K562 (cell line): ENCODE measurements at regions not wholly inside any gene's neighbourhood (a gene's known extent, or its start where the extent isn't known, plus 50 kb on each side); places are given as distances from the start of the nearest gene placed in this dataset.

ENCODE experiments used
- ATAC-seq: fragments of 200-7000 bp; cut with Tn5 transposase; 3 replicates; pipeline ENCODE4 v1.9.1; 2020; ENCODE audit warnings: moderate library complexity
- BruUV-seq: library from RNA; stranded (reverse); fragments of 400-500 nt; replicated peaks from 2 replicates; lab custom pipeline; 2021; lab: Mats Ljungman, UMichigan
- CTCF ChIA-PET: fragments of 300-600 bp; formaldehyde crosslinking; extraction: SDS; loops from one replicate; lab custom pipeline; 2021; ENCODE audit warnings: low intra/inter-chr PET ratio; lab: Yijun Ruan, JAX
- POLR2A ChIA-PET: fragments of 300-600, 350-650 bp; sonication (Branson Sonifier 250); formaldehyde crosslinking; extraction: SDS; loops from one replicate; lab custom pipeline; 2021; ENCODE audit warnings: antibody characterized with exemption, inconsistent platforms; lab: Yijun Ruan, JAX
- DNase-seq, 4 experiments: peaks; one replicate each; pipeline versions ENCODE4 v3.0.0 to v3.0.0-alpha.2; 2011 to 2018; ENCODE audit warnings: low spot score in 3 of 4, mixed read lengths in 3 of 4; ENCODE audit errors: extremely low read depth in 1 of 4
- FAIRE-seq: peaks from 2 replicates; lab custom pipeline; 2011; peaks lifted over from hg19 to GRCh38; lab: Jason Lieb, UNC
- H2AFZ ChIP-seq: 2 replicates; pipeline ENCODE4 v1.6.0; 2011; ENCODE audit warnings: low read depth, low read length, control low read depth, inconsistent platforms
- H3K27ac ChIP-seq: fragments of 200-600 bp; 3 replicates; pipeline ENCODE4 v1.8.0; 2011; ENCODE audit warnings: low read depth, mild to moderate bottlenecking, control low read depth, inconsistent platforms, low read length, moderate library complexity, mixed read lengths; ENCODE audit errors: extremely low read depth
- H3K27me3 ChIP-seq, 2 experiments: fragments of 300-600 bp in 1 of 2; 2 replicates in 1 of 2; 3 replicates in 1 of 2; pipeline versions ENCODE4 v1.6.0 to v1.8.0; 2011; ENCODE audit warnings: inconsistent platforms in 2 of 2, low read length in 2 of 2, mild to moderate bottlenecking in 1 of 2, mixed read lengths in 1 of 2, moderate library complexity in 1 of 2; ENCODE audit not compliant: control insufficient read depth in 2 of 2, insufficient read depth in 2 of 2
- H3K36me3 ChIP-seq: fragments of 300-600 bp; 3 replicates; pipeline ENCODE4 v1.8.0; 2011; ENCODE audit warnings: mild to moderate bottlenecking, low read length, inconsistent platforms; ENCODE audit not compliant: control insufficient read depth, insufficient read depth
- H3K4me1 ChIP-seq, 2 experiments: fragments of 200-600 bp in 1 of 2; replicated peaks in 1 of 2; 2 replicates in 1 of 2; 3 replicates in 1 of 2; pipeline versions ENCODE4 v1.5.1 to v1.8.0; 2011; ENCODE audit warnings: inconsistent platforms in 2 of 2, low read length in 2 of 2, mild to moderate bottlenecking in 1 of 2, mixed read lengths in 1 of 2, moderate library complexity in 1 of 2; ENCODE audit not compliant: control insufficient read depth in 2 of 2, insufficient read depth in 2 of 2
- H3K4me2 ChIP-seq: 2 replicates; pipeline ENCODE4 v1.6.1; 2011; ENCODE audit warnings: low read length, control low read depth, inconsistent platforms, mixed read lengths; ENCODE audit not compliant: insufficient read depth
- H3K4me3 ChIP-seq: fragments of 200-600 bp; sonication (generic), shearing (Covaris generic); 2 replicates; pipeline ENCODE4 v1.5.1; 2016; ENCODE audit warnings: control low read depth, inconsistent platforms
- H3K79me2 ChIP-seq: fragments of 200-600 bp; 3 replicates; pipeline ENCODE4 v1.8.0; 2011; ENCODE audit warnings: low read length, inconsistent platforms; ENCODE audit not compliant: control insufficient read depth, insufficient read depth
- H3K9ac ChIP-seq, 2 experiments: 2 replicates each; pipeline versions ENCODE4 v1.6.0 to v1.6.1; 2011; ENCODE audit warnings: low read depth in 2 of 2, low read length in 2 of 2, control low read depth in 1 of 2, inconsistent platforms in 1 of 2, mild to moderate bottlenecking in 1 of 2, mixed read lengths in 1 of 2; ENCODE audit not compliant: insufficient read depth in 1 of 2
- H3K9me1 ChIP-seq: one replicate; pipeline ENCODE4 v1.6.0; 2011; ENCODE audit warnings: inconsistent platforms, mild to moderate bottlenecking, low read length, moderate library complexity; ENCODE audit not compliant: control insufficient read depth, insufficient read depth
- H3K9me3 ChIP-seq: replicated peaks from 2 replicates; pipeline ENCODE4 v1.5.1; 2011; ENCODE audit warnings: low read depth, low read length, inconsistent platforms; ENCODE audit not compliant: control insufficient read depth, insufficient read depth
- H4K20me1 ChIP-seq: replicated peaks from 2 replicates; pipeline ENCODE4 v1.6.1; 2011; ENCODE audit warnings: low read length, inconsistent platforms, mixed read lengths; ENCODE audit not compliant: control insufficient read depth, insufficient read depth
- GTF2B ChIP-seq: IDR thresholded peaks from 2 replicates; pipeline ENCODE4 v1.6.1; 2011; ENCODE audit not compliant: insufficient read length; ENCODE audit errors: extremely low read depth
- HMGN3 ChIP-seq: IDR thresholded peaks from 2 replicates; pipeline ENCODE4 v1.6.1; 2011; ENCODE audit warnings: borderline replicate concordance, low read depth, mild to moderate bottlenecking, mixed read lengths, low read length; ENCODE audit not compliant: insufficient read length; ENCODE audit errors: extremely low read depth
- NCOA6 ChIP-seq: fragments of 450-650 bp; IDR thresholded peaks from 2 replicates; pipeline ENCODE4 v1.6.1; 2017; ENCODE audit warnings: mild to moderate bottlenecking
- OTX1 ChIP-seq: fragments of 450-650 bp; formaldehyde crosslinking; IDR thresholded peaks from 2 replicates; pipeline ENCODE4 v1.4.0; 2022; ENCODE audit warnings: mild to moderate bottlenecking
- SMAD1 ChIP-seq: fragments of 150-350 bp; IDR thresholded peaks from 2 replicates; pipeline ENCODE4 v1.6.1; 2014; ENCODE audit warnings: low read length, low read depth; ENCODE audit not compliant: partially characterized antibody
- TCF7L2 ChIP-seq: fragments of 150-350 bp; IDR thresholded peaks from 2 replicates; pipeline ENCODE4 v1.6.1; 2016; ENCODE audit warnings: low read depth, mild to moderate bottlenecking, low read length, moderate library complexity
- WGBS: fragments of 100-300 bp; shearing (Covaris generic); methylation state at CpG from one replicate; pipeline ENCODE4 v1.1.6; 2016; ENCODE audit warnings: low coverage, mixed read lengths; ENCODE audit not compliant: insufficient coverage; ENCODE audit errors: missing lambda C conversion rate; 5-methylcytosine and 5-hydroxymethylcytosine counted together
- in situ Hi-C: fragments of 300-500 bp; cut with MboI; formaldehyde crosslinking; loops from 4 replicates; pipeline ENCODE4 v1.15.0; 2018; ENCODE audit warnings: inconsistent platforms, mixed read lengths
- intact Hi-C: fragments of 100-400 bp; cut with micrococcal nuclease; formaldehyde crosslinking; loops from 2 replicates; pipeline ENCODE4 v1.14.2; 2022
- TF ChIP-seq, protein P1 (sequence below): fragments of 250-450 bp; sonication (Bioruptor Pico); IDR thresholded peaks from 2 replicates; pipeline ENCODE4 v1.5.1; 2021; ENCODE audit warnings: mild to moderate bottlenecking
- TF ChIP-seq, protein P2 (sequence below): fragments of 250-450 bp; sonication (Bioruptor Pico); IDR thresholded peaks from 2 replicates; pipeline ENCODE4 v1.4.0; 2020

DNA sequence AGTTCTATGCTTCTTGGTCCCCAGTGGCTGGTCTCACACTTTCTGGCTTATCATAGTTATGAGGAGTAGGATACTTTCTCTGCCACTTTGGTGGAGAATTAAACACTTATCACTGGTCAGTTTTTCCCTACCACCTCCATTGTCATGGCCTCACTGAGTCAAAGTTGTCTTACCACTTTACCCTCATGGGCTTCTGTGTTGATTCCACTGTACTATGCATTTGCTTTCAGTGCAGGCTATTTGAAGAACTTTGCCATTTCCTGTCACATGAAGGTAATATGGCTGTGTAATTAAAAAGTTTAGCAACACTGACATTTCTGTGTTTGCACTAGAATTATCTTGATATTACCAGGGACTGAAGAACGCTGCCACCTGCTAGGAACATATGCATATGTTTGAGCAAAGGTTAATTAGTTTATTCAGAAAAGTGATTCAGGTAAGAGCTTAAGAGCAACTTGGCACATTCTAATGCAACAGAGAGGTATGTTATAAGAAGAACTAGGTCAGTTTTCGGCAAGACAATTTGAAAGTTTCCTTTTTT is 377.3 kb downstream of the PDCD6IP start:
- Histone ChIP-seq H3K79me2 (no peaks in the 10 kb centered on the region), H3K27ac (no peak overlapping the region), H3K9me1 (no peaks in the 10 kb centered on the region), H3K4me3 (no peak overlapping the region), H4K20me1 (no peaks in the 10 kb centered on the region), H2AFZ (no peak overlapping the region), H3K36me3 (no peaks in the 10 kb centered on the region), H3K9ac (no peak overlapping the region), H3K9me3 (no peaks in the 10 kb centered on the region), H3K27me3 (no peaks in the 10 kb centered on the region), H3K4me1 (no peaks in the 10 kb centered on the region), H3K4me2 (no peak overlapping the region)
- ChIA-PET POLR2A (no interaction called here), CTCF (no interaction called here)
- no peak for DNase-seq
- ATAC-seq = no peak
- TF ChIP-seq NCOA6 = no peak
- no peak for TF ChIP-seq TCF7L2
- FAIRE-seq = no peak
- in situ Hi-C loops (no loop called here), intact Hi-C loops (no loop called here)
- BruUV-seq = no TSS peak
- WGBS = 0% methylated on average over 2 of the region's 2 CpGs

DNA sequence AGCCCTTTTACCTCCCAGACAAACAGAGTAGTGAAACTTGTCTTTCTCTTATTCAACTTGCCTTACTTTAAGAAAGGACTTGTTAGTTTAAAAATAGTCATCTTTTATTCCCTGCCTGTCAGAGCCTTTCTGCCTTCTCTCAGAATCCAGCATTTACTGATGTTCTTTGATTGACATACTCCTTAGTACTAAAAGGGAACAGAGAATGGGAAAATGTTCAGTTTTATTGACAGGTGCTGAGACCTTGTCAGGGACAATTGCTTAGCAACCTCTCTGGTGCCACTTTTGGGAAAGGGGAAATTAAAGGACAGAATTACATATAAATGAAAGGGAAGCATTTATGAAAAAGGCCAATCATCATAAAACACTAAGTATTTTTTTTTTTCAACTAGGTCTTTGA is 378.3 kb downstream of the PDCD6IP start:
- H3K79me2 ChIP-seq = no peaks in the 10 kb centered on the region
- no peaks in the 10 kb centered on the region for H3K9me1 ChIP-seq
- no peaks in the 10 kb centered on the region for H3K36me3 ChIP-seq
- no peak for DNase-seq
- no peaks in the 10 kb centered on the region for H4K20me1 ChIP-seq
- H3K9ac ChIP-seq = no peak overlapping the region
- H3K27me3 ChIP-seq = no peaks in the 10 kb centered on the region
- no peak overlapping the region for H3K27ac ChIP-seq
- ChIA-PET POLR2A (no interaction called here), CTCF (no interaction called here)
- BruUV-seq = no TSS peak
- H3K4me3 ChIP-seq = no peak overlapping the region
- H3K4me2 ChIP-seq = no peak overlapping the region
- no peak overlapping the region for H2AFZ ChIP-seq
- in situ Hi-C loops (no loop called here), intact Hi-C loops (no loop called here)
- no peak for FAIRE-seq
- no peak for ATAC-seq
- no peaks in the 10 kb centered on the region for H3K4me1 ChIP-seq
- H3K9me3 ChIP-seq = no peaks in the 10 kb centered on the region
- TF ChIP-seq, protein P1, sequence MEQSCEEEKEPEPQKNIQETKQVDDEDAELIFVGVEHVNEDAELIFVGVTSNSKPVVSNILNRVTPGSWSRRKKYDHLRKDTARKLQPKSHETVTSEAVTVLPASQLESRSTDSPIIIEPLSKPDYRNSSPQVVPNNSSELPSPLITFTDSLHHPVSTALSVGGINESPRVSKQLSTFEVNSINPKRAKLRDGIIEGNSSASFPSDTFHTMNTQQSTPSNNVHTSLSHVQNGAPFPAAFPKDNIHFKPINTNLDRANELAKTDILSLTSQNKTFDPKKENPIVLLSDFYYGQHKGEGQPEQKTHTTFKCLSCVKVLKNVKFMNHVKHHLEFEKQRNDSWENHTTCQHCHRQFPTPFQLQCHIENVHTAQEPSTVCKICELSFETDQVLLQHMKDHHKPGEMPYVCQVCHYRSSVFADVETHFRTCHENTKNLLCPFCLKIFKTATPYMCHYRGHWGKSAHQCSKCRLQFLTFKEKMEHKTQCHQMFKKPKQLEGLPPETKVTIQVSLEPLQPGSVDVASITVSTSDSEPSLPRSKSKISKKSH (CRISPR knock-in tag) = no peak
- TF ChIP-seq HMGN3 (no peak), OTX1 (CRISPR knock-in tag) (no peak), GTF2B (no peak), SMAD1 (no peak)
- TF ChIP-seq, protein P2, sequence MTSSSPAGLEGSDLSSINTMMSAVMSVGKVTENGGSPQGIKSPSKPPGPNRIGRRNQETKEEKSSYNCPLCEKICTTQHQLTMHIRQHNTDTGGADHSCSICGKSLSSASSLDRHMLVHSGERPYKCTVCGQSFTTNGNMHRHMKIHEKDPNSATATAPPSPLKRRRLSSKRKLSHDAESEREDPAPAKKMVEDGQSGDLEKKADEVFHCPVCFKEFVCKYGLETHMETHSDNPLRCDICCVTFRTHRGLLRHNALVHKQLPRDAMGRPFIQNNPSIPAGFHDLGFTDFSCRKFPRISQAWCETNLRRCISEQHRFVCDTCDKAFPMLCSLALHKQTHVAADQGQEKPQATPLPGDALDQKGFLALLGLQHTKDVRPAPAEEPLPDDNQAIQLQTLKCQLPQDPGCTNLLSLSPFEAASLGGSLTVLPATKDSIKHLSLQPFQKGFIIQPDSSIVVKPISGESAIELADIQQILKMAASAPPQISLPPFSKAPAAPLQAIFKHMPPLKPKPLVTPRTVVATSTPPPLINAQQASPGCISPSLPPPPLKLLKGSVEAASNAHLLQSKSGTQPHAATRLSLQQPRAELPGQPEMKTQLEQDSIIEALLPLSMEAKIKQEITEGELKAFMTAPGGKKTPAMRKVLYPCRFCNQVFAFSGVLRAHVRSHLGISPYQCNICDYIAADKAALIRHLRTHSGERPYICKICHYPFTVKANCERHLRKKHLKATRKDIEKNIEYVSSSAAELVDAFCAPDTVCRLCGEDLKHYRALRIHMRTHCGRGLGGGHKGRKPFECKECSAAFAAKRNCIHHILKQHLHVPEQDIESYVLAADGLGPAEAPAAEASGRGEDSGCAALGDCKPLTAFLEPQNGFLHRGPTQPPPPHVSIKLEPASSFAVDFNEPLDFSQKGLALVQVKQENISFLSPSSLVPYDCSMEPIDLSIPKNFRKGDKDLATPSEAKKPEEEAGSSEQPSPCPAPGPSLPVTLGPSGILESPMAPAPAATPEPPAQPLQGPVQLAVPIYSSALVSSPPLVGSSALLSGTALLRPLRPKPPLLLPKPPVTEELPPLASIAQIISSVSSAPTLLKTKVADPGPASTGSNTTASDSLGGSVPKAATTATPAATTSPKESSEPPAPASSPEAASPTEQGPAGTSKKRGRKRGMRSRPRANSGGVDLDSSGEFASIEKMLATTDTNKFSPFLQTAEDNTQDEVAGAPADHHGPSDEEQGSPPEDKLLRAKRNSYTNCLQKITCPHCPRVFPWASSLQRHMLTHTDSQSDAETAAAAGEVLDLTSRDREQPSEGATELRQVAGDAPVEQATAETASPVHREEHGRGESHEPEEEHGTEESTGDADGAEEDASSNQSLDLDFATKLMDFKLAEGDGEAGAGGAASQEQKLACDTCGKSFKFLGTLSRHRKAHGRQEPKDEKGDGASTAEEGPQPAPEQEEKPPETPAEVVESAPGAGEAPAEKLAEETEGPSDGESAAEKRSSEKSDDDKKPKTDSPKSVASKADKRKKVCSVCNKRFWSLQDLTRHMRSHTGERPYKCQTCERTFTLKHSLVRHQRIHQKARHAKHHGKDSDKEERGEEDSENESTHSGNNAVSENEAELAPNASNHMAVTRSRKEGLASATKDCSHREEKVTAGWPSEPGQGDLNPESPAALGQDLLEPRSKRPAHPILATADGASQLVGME (CRISPR knock-in tag) = no peak
